IPS-15b (cell line): ENCODE measurements at regions not wholly inside any gene's neighbourhood (a gene's known extent, or its start where the extent isn't known, plus 50 kb on each side); places are given as distances from the start of the nearest gene placed in this dataset.

Experiments
- H3K27me3 ChIP-seq: one replicate; pipeline ENCODE4 v1.6.1; 2013; ENCODE audit warnings: low read length; ENCODE audit not compliant: control insufficient read depth, insufficient read depth
- H3K36me3 ChIP-seq: one replicate; pipeline ENCODE4 v1.6.1; 2013; ENCODE audit warnings: low read length; ENCODE audit not compliant: control insufficient read depth, insufficient read depth
- H3K4me1 ChIP-seq: one replicate; pipeline ENCODE4 v1.6.1; 2013; ENCODE audit warnings: mild to moderate bottlenecking, low read length; ENCODE audit not compliant: control insufficient read depth, insufficient read depth
- H3K4me3 ChIP-seq: one replicate; pipeline ENCODE4 v1.5.1; 2013; ENCODE audit warnings: low read depth, low read length
- H3K9ac ChIP-seq: one replicate; pipeline ENCODE4 v1.6.1; 2013; ENCODE audit warnings: low read depth, mild to moderate bottlenecking, low read length
- H3K9me3 ChIP-seq: one replicate; pipeline ENCODE4 v1.6.1; 2013; ENCODE audit warnings: mild to moderate bottlenecking, low read length; ENCODE audit not compliant: control insufficient read depth, insufficient read depth

DNA sequence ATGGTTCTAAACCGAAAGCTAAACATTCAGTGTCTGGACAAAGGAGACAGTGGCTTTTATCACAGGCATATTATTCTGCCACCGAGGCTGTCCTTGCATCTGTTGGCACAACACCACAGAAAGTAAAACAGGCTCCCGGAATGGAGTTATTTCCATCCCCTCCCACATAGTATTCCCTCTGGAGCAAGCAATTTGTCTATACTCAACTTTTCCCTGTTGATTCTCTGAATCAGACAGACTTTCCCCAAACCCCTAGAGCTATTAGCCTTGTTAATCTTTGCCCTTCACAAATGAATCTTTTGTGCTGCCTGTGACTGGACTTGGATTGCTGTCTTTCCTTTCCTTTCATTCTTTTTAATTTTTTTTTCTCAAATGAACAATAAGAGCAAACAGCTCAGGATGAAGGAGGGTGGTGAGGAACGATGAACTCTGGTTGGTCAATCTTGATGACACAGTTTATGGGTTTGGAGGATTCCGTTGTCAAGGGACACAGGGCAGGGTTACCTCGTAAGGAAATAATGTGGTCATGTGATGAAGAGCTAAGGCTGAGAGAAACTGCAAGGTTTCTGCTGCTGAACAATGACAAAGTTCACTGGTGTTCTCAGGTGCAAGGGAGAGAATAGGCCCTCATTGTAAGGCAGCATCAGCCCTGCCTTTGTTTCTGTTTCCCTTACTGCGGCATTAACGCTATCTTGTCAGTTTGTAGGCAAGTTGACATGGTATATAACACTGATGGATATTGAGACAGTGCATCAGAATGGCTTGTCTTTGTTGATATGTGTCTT is 275.0 kb upstream of the BMP2 start:
- Histone ChIP-seq H3K9me3 (no peaks in the 10 kb centered on the region), H3K36me3 (no peaks in the 10 kb centered on the region), H3K9ac (no peak overlapping the region), H3K4me3 (no peak overlapping the region), H3K27me3 (no peaks in the 10 kb centered on the region), H3K4me1 (no peaks in the 10 kb centered on the region)

DNA sequence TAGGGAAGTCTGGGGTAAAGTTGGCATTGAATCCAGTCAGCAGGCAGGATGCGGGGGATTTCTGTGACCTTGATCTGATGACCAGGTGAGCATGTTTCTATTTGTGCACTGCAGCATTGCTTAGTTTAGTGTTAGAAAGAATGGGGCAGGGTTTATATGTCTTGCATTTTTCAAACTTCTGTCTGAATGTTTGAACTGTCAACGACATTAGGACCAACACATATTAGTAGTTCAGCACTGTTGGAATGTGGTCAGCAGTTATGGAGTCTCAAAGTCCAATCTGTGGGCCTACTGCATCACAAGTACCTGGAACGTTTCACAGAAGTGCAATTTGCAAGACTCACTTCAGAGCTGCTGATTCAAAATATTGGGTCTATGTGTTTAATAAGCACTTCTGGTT is 276.6 kb upstream of the BMP2 start:
- H3K9ac ChIP-seq, result no peak overlapping the region
- no peaks in the 10 kb centered on the region for H3K36me3 ChIP-seq
- no peaks in the 10 kb centered on the region for H3K9me3 ChIP-seq
- H3K27me3 ChIP-seq, result no peaks in the 10 kb centered on the region
- no peaks in the 10 kb centered on the region for H3K4me1 ChIP-seq
- no peak overlapping the region for H3K4me3 ChIP-seq

- H3K4me1 ChIP-seq, result no peaks in the 10 kb centered on the region
- no peaks in the 10 kb centered on the region for H3K9me3 ChIP-seq
- no peak overlapping the region for H3K9ac ChIP-seq
- H3K4me3 ChIP-seq, result no peak overlapping the region
- no peaks in the 10 kb centered on the region for H3K27me3 ChIP-seq
- no peaks in the 10 kb centered on the region for H3K36me3 ChIP-seq
Measured at GRCh38 chr20:6489361-6490171, 277.9 kb upstream of the BMP2 start.

GRCh38 chr20:6485351-6485750 is 282.1 kb upstream of the BMP2 start:
- no peak overlapping the region for H3K9ac ChIP-seq
- H3K36me3 ChIP-seq, result no peaks in the 10 kb centered on the region
- H3K9me3 ChIP-seq, result no peaks in the 10 kb centered on the region
- no peaks in the 10 kb centered on the region for H3K4me1 ChIP-seq
- H3K4me3 ChIP-seq, result no peak overlapping the region
- H3K27me3 ChIP-seq, result no peaks in the 10 kb centered on the region

GRCh38 chr20:6483727-6484126 is 283.8 kb upstream of the BMP2 start:
- H3K4me3 ChIP-seq, result no peak overlapping the region
- H3K4me1 ChIP-seq, result no peaks in the 10 kb centered on the region
- no peak overlapping the region for H3K9ac ChIP-seq
- no peaks in the 10 kb centered on the region for H3K36me3 ChIP-seq
- no peaks in the 10 kb centered on the region for H3K27me3 ChIP-seq
- H3K9me3 ChIP-seq, result no peaks in the 10 kb centered on the region

DNA sequence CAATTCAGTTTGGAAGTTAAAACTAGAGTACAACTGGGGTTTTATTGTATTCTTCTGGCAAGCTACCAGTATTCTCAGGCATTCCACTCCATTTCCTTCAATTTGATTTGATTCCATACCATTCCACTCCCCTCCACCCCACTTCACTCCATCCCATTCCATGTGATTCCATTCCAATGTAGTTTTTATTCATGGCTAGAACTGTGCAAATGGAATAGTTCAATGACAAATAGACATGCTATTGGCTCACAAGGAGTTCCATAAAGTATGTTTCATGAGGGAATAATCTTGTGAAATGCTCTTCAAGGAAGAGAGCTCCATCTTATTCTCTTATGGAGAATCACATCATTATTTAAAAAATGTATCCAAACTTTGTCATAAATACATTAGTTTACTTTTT is 285.0 kb upstream of the BMP2 start:
- no peaks in the 10 kb centered on the region for H3K36me3 ChIP-seq
- H3K27me3 ChIP-seq, result no peaks in the 10 kb centered on the region

GRCh38 chr20:6480328-6481200 is 286.9 kb upstream of the BMP2 start:
- H3K9me3 ChIP-seq, result no peaks in the 10 kb centered on the region
- H3K4me1 ChIP-seq, result no peaks in the 10 kb centered on the region
- no peaks in the 10 kb centered on the region for H3K27me3 ChIP-seq
- H3K9ac ChIP-seq, result no peak overlapping the region
- no peaks in the 10 kb centered on the region for H3K36me3 ChIP-seq
- no peak overlapping the region for H3K4me3 ChIP-seq

More for the DNA sequence above, 285.0 kb upstream of the BMP2 start:
- H3K9me3 ChIP-seq, result no peaks in the 10 kb centered on the region
- H3K4me3 ChIP-seq, result no peak overlapping the region
- no peaks in the 10 kb centered on the region for H3K4me1 ChIP-seq
- no peak overlapping the region for H3K9ac ChIP-seq

DNA sequence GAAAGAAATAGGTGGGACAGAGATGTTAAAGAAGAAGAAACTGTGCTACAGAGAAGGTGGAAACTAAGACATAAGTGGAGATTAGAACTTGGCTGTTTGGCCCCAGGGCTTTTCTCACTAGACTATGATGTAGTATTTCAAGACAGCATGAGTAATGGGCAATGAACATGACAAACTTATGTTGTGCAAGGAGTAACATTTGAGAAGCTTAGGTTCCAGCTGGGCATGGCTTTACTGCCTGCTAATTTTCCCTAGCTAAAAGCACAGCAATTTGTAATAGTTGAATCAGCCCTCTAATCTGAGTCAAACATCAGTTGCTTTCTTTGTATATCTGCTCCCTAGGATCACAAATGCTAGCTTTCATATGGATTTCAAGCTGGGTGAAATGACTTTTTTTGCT is 294.3 kb upstream of the BMP2 start:
- Histone ChIP-seq H3K27me3 (no peaks in the 10 kb centered on the region), H3K4me1 (no peaks in the 10 kb centered on the region), H3K4me3 (no peak overlapping the region), H3K9me3 (no peaks in the 10 kb centered on the region), H3K9ac (no peak overlapping the region), H3K36me3 (no peaks in the 10 kb centered on the region)

GRCh38 chr20:6471871-6472270 is 295.6 kb upstream of the BMP2 start:
- no peaks in the 10 kb centered on the region for H3K4me1 ChIP-seq
- H3K27me3 ChIP-seq, result no peaks in the 10 kb centered on the region
- H3K9ac ChIP-seq, result no peak overlapping the region
- no peaks in the 10 kb centered on the region for H3K36me3 ChIP-seq
- no peak overlapping the region for H3K4me3 ChIP-seq
- H3K9me3 ChIP-seq, result no peaks in the 10 kb centered on the region

DNA sequence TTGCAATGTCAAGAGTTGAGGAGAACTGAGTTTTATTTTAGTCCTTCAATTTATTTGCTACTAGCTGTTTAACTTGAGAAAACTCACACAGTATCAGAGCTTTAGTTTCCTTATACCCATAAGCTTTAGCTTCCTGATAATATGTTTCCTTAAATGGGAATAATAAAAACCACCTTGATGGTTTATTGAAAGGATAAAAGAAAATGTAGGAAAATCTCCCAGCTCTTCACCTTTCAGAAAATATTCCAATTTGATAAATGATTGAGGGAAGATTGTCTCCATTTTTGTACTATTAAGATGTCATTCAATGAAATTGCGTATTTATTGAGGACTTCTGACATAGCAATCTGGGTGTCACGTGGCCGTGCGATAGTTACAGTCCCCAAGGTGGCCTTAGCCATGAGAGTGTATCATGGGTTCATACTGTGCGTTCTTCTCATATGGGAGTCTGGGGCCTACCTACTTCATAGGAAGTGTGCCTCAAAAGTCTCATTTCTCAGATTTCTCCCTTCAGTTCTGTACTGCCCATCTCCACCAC is 296.3 kb upstream of the BMP2 start:
- Histone ChIP-seq H3K9ac (no peak overlapping the region), H3K9me3 (no peaks in the 10 kb centered on the region), H3K27me3 (no peaks in the 10 kb centered on the region), H3K4me3 (no peak overlapping the region), H3K4me1 (no peaks in the 10 kb centered on the region), H3K36me3 (no peaks in the 10 kb centered on the region)

DNA sequence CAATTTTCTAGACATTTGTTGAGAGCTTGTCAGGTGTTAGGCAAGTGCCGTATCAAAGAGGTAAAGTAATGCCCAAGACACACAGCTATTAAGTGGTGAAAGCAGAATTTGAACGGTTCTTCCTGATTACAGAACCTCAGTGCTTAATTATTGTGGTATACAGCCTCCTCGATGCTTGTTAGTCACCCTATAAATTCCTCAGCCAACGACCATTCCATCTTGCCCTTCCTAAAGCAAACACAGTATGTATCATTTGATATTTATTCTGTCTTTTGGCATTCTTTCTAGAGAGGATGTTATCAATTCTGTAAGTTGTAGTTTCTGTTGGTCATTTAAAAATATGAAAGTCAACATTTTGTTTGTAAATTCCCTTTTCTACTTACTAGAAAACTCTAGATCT is 297.8 kb upstream of the BMP2 start:
- H3K4me1 ChIP-seq, result no peaks in the 10 kb centered on the region
- no peaks in the 10 kb centered on the region for H3K36me3 ChIP-seq
- H3K9me3 ChIP-seq, result no peaks in the 10 kb centered on the region
- H3K9ac ChIP-seq, result no peak overlapping the region
- H3K4me3 ChIP-seq, result no peak overlapping the region
- no peaks in the 10 kb centered on the region for H3K27me3 ChIP-seq
